GM13977 (cell line): ENCODE measurements at regions not wholly inside any gene's neighbourhood (a gene's known extent, or its start where the extent isn't known, plus 50 kb on each side); places are given as distances from the start of the nearest gene placed in this dataset.

Experiments used
- DNase-seq: peaks from one replicate; pipeline ENCODE4 v3.0.0; 2012; ENCODE audit warnings: low spot score
- CTCF ChIP-seq: IDR thresholded peaks from 2 replicates; pipeline ENCODE4 v1.5.1; 2012; ENCODE audit warnings: mild to moderate bottlenecking, control low read depth; ENCODE audit not compliant: insufficient read depth; ENCODE audit errors: extremely low read depth, missing control alignments
- in situ Hi-C: fragments of 300-500 bp; cut with MboI; formaldehyde crosslinking; loops from one replicate; pipeline ENCODE4 v1.12.0; 2022; ENCODE audit warnings: low sequenced_read_pairs, low pct_unique_long_range_greater_than_20kb, mixed read lengths, inconsistent platforms; ENCODE audit not compliant: unreplicated experiment

- in situ Hi-C loops, result no loop called here
- no peak for DNase-seq
- TF ChIP-seq CTCF, result no peak
These were observed 112.3 kb upstream of the BANK1 start for GRCh38 chr4:101678180-101678579.

- no peak for TF ChIP-seq CTCF
- in situ Hi-C loops, result no loop called here
- DNase-seq, result no peak
These were observed 119.6 kb upstream of the BANK1 start for GRCh38 chr4:101670897-101671296.

- no peak for TF ChIP-seq CTCF
These were observed 120.2 kb upstream of the BANK1 start for GRCh38 chr4:101670370-101670769.

GRCh38 chr4:101669832-101670188 is 120.7 kb upstream of the BANK1 start:
- no peak for DNase-seq
- in situ Hi-C loops, result no loop called here
- no peak for TF ChIP-seq CTCF

More at GRCh38 chr4:101670370-101670769, 120.2 kb upstream of the BANK1 start:
- in situ Hi-C loops, result no loop called here
- no peak for DNase-seq

GRCh38 chr4:101669138-101669831 is 121.2 kb upstream of the BANK1 start:
- no peak for TF ChIP-seq CTCF
- in situ Hi-C loops, result no loop called here
- no peak for DNase-seq

GRCh38 chr4:101667348-101667747 is 123.2 kb upstream of the BANK1 start:
- no peak for DNase-seq
- TF ChIP-seq CTCF, result no peak
- in situ Hi-C loops, result no loop called here
